GM12878 (cell line): ENCODE measurements at regions not wholly inside any gene's neighbourhood (a gene's known extent, or its start where the extent isn't known, plus 50 kb on each side); places are given as distances from the start of the nearest gene placed in this dataset.

Source experiments
- ATAC-seq: fragments of 200-7000 bp; cut with Tn5 transposase; 3 replicates; pipeline ENCODE4 v1.9.1; 2020; ENCODE audit warnings: mild to moderate bottlenecking, moderate library complexity
- BruUV-seq: library from RNA; stranded (reverse); fragments of 400-500 nt; replicated peaks from 2 replicates; lab custom pipeline; 2021; lab: Mats Ljungman, UMichigan
- CTCF ChIA-PET: fragments of 300-600 bp; sonication (Branson Sonifier 250); formaldehyde crosslinking; extraction: SDS; loops from one replicate; lab custom pipeline; 2021; ENCODE audit warnings: inconsistent platforms; lab: Yijun Ruan, JAX
- POLR2A ChIA-PET: fragments of 350-600 bp; formaldehyde crosslinking; extraction: SDS; loops from one replicate; lab custom pipeline; 2021; ENCODE audit warnings: inconsistent platforms; lab: Charles Lee
- RAD21 ChIA-PET: fragments of 300-600 bp; sonication (Branson Sonifier 250); formaldehyde crosslinking; loops from one replicate; lab custom pipeline; 2023; ENCODE audit warnings: antibody characterized with exemption; ENCODE audit not compliant: unreplicated experiment; lab: Charles Lee
- SMC1A ChIA-PET: fragments of 300-600 bp; sonication (Branson Sonifier 250); formaldehyde crosslinking; loops from one replicate; lab custom pipeline; 2023; ENCODE audit not compliant: unreplicated experiment, uncharacterized antibody; lab: Charles Lee
- DNase-seq: peaks from one replicate; pipeline ENCODE4 v3.0.0-alpha.2; 2011; ENCODE audit warnings: low read depth, low spot score
- FAIRE-seq: peaks from 3 replicates; lab custom pipeline; 2011; peaks lifted over from hg19 to GRCh38; lab: Jason Lieb, UNC
- H2AFZ ChIP-seq: 2 replicates; pipeline ENCODE4 v1.6.0; 2011; ENCODE audit warnings: low read depth, low read length, control low read depth; ENCODE audit not compliant: control insufficient read depth
- H3K27ac ChIP-seq: 2 replicates; pipeline ENCODE4 v1.5.1; 2011; ENCODE audit warnings: control low read depth; ENCODE audit not compliant: control insufficient read depth, insufficient read depth
- H3K27me3 ChIP-seq, 2 experiments: replicated peaks in 1 of 2; 2 replicates each; pipeline versions ENCODE4 v1.6.0 to v1.6.1; 2011; ENCODE audit warnings: low read length in 1 of 2; ENCODE audit not compliant: control insufficient read depth in 2 of 2, insufficient read depth in 2 of 2
- H3K36me3 ChIP-seq, 2 experiments: 2 replicates each; pipeline ENCODE4 v1.5.1; 2011; ENCODE audit warnings: low read length in 1 of 2; ENCODE audit not compliant: control insufficient read depth in 2 of 2, insufficient read depth in 2 of 2
- H3K4me1 ChIP-seq: 2 replicates; pipeline ENCODE4 v1.6.1; 2011; ENCODE audit warnings: mild to moderate bottlenecking, low read length, moderate library complexity, mixed read lengths; ENCODE audit not compliant: control insufficient read depth, insufficient read depth
- H3K4me2 ChIP-seq: 2 replicates; pipeline ENCODE4 v1.6.0; 2011; ENCODE audit warnings: control low read depth; ENCODE audit not compliant: control insufficient read depth, insufficient read depth
- H3K4me3 ChIP-seq: fragments of 200-600 bp; sonication (generic); 2 replicates; pipeline ENCODE4 v1.5.1; 2016
- H3K79me2 ChIP-seq: 2 replicates; pipeline ENCODE4 v1.6.0; 2011; ENCODE audit warnings: low read length; ENCODE audit not compliant: control insufficient read depth, insufficient read depth
- H3K9ac ChIP-seq: 2 replicates; pipeline ENCODE4 v1.8.0; 2011; ENCODE audit warnings: low read length, control low read depth, mixed read lengths; ENCODE audit not compliant: control insufficient read depth, insufficient read depth
- H3K9me3 ChIP-seq: replicated peaks from 3 replicates; pipeline ENCODE4 v1.5.1; 2011; ENCODE audit warnings: mild to moderate bottlenecking, low read length; ENCODE audit not compliant: control insufficient read depth, insufficient read depth
- H4K20me1 ChIP-seq: 2 replicates; pipeline ENCODE4 v1.6.0; 2011; ENCODE audit not compliant: control insufficient read depth, insufficient read depth
- BCL11A ChIP-seq: IDR thresholded peaks from 2 replicates; pipeline ENCODE4 v1.6.1; 2011; ENCODE audit warnings: low read depth, low read length
- CTCF ChIP-seq, 3 experiments: IDR thresholded peaks in 2 of 3; conservative IDR thresholded peaks in 1 of 3; 2 replicates each; pipeline ENCODE4 v1.5.1; 2011; ENCODE audit warnings: low read depth in 3 of 3, low read length in 3 of 3, mild to moderate bottlenecking in 3 of 3, control low read depth in 2 of 3, moderate library complexity in 2 of 3, inconsistent platforms in 1 of 3, mixed read lengths in 1 of 3; ENCODE audit not compliant: control insufficient read depth in 2 of 3, insufficient read depth in 1 of 3; ENCODE audit errors: extremely low read depth in 1 of 3
- ESRRA ChIP-seq: IDR thresholded peaks from 2 replicates; pipeline ENCODE4 v1.6.1; 2012; ENCODE audit warnings: mild to moderate bottlenecking, low read length, improper control_type of control experiment
- HDAC2 ChIP-seq: fragments of 200-600 bp; sonication (generic); IDR thresholded peaks from 2 replicates; pipeline ENCODE4 v1.6.1; 2017
- IKZF2 ChIP-seq, 2 experiments: fragments of 450-650 bp; IDR thresholded peaks; 2 replicates each; pipeline ENCODE4 v1.6.1; 2017; ENCODE audit warnings: mild to moderate bottlenecking in 2 of 2, moderate library complexity in 2 of 2
- IRF4 ChIP-seq: IDR thresholded peaks from 2 replicates; pipeline ENCODE4 v1.6.1; 2011; ENCODE audit warnings: low read depth, low read length
- KLF5 ChIP-seq: fragments of 450-650 bp; IDR thresholded peaks from 2 replicates; pipeline ENCODE4 v1.6.1; 2014; ENCODE audit warnings: mild to moderate bottlenecking; ENCODE audit not compliant: partially characterized antibody
- MAX ChIP-seq: IDR thresholded peaks from 2 replicates; pipeline ENCODE4 v1.6.1; 2012; ENCODE audit warnings: low read depth, low read length, improper control_type of control experiment
- MEF2B ChIP-seq: fragments of 450-650 bp; IDR thresholded peaks from 2 replicates; pipeline ENCODE4 v1.6.1; 2018; ENCODE audit warnings: mild to moderate bottlenecking, moderate library complexity; ENCODE audit not compliant: partially characterized antibody, poor library complexity, severe bottlenecking
- PAX8 ChIP-seq: fragments of 450-650 bp; IDR thresholded peaks from 2 replicates; pipeline ENCODE4 v1.6.1; 2017; ENCODE audit warnings: mild to moderate bottlenecking, moderate library complexity
- PBX3 ChIP-seq: IDR thresholded peaks from 2 replicates; pipeline ENCODE4 v1.6.1; 2011; ENCODE audit warnings: mild to moderate bottlenecking, low read depth, low read length, moderate library complexity; ENCODE audit not compliant: insufficient replicate concordance
- PKNOX1 ChIP-seq: fragments of 450-650 bp; IDR thresholded peaks from 2 replicates; pipeline ENCODE4 v1.6.1; 2016; ENCODE audit warnings: mild to moderate bottlenecking
- SIN3A ChIP-seq: IDR thresholded peaks from 2 replicates; pipeline ENCODE4 v1.6.1; 2012; ENCODE audit warnings: low read depth, low read length, improper control_type of control experiment
- SMAD1 ChIP-seq: fragments of 450-650 bp; IDR thresholded peaks from 2 replicates; pipeline ENCODE4 v1.6.1; 2018; ENCODE audit warnings: mild to moderate bottlenecking, low read depth; ENCODE audit not compliant: partially characterized antibody
- SMARCA5 ChIP-seq: fragments of 450-650 bp; IDR thresholded peaks from 2 replicates; pipeline ENCODE4 v1.6.1; 2017; ENCODE audit warnings: mild to moderate bottlenecking
- TARDBP ChIP-seq: IDR thresholded peaks from 2 replicates; pipeline ENCODE4 v1.6.1; 2016; ENCODE audit warnings: borderline replicate concordance
- ZBTB33 ChIP-seq: fragments of 450-650 bp; IDR thresholded peaks from 2 replicates; pipeline ENCODE4 v1.6.1; 2017; ENCODE audit warnings: mild to moderate bottlenecking
- ZNF24 ChIP-seq: fragments of 450-650 bp; IDR thresholded peaks from 2 replicates; pipeline ENCODE4 v1.6.1; 2017; ENCODE audit warnings: antibody characterized with exemption, mild to moderate bottlenecking
- ZNF384 ChIP-seq: IDR thresholded peaks from 2 replicates; pipeline ENCODE4 v1.6.1; 2012; ENCODE audit warnings: low read depth, mild to moderate bottlenecking, low read length, improper control_type of control experiment, borderline replicate concordance
- WGBS: methylation state at CpG from one replicate; pipeline ENCODE4 v1.1.6; 2016; ENCODE audit warnings: low lambda C conversion rate; ENCODE audit not compliant: insufficient replicate concordance, insufficient coverage; ENCODE audit errors: missing lambda C conversion rate; 5-methylcytosine and 5-hydroxymethylcytosine counted together
- in situ Hi-C: fragments of 300-500 bp; cut with MboI; formaldehyde crosslinking; loops from 9 replicates; pipeline ENCODE4 v1.14.3; 2018; ENCODE audit warnings: mixed read lengths
- intact Hi-C: fragments of 100-400 bp; cut with micrococcal nuclease; formaldehyde crosslinking; loops from one replicate; pipeline ENCODE4 v1.14.2; 2022; ENCODE audit not compliant: unreplicated experiment

GRCh38 chr10:47098238-47098637 is 187.0 kb downstream of the PTPN20 start (continued):
- TF ChIP-seq SMARCA5 = no peak
- no peak for TF ChIP-seq SIN3A
- TF ChIP-seq ESRRA = no peak
- TF ChIP-seq IRF4 = no peak
- no peak for TF ChIP-seq KLF5
- no peak for TF ChIP-seq ZBTB33
- no peak for TF ChIP-seq PAX8
- TF ChIP-seq PKNOX1 = no peak
- TF ChIP-seq PBX3 = no peak
- TF ChIP-seq HDAC2 = no peak

- POLR2A ChIA-PET = no interaction called here
- no peak overlapping the region for H3K9ac ChIP-seq
- TF ChIP-seq ZNF24 = no peak
- no peak for TF ChIP-seq SMAD1
- TF ChIP-seq ZNF384 = no peak
- TF ChIP-seq PAX8 = no peak
- no peak for TF ChIP-seq HDAC2
- TF ChIP-seq MAX = no peak
- TF ChIP-seq MEF2B = no peak
- no peak for TF ChIP-seq BCL11A
- no peak for TF ChIP-seq CTCF (IDR thresholded peaks at IDR 0.05 in 2 of 3, conservative IDR thresholded peaks at IDR 0.05 in 1 of 3; ENCODE audit: control insufficient read depth in 2 of 3, extremely low read depth in 1 of 3, insufficient read depth in 1 of 3, low read depth in 3 of 3, low read length in 3 of 3)
- TF ChIP-seq IRF4 = no peak
- TF ChIP-seq TARDBP = no peak
- no peak for TF ChIP-seq IKZF2 (IDR thresholded peaks at IDR 0.05)
Measured at GRCh38 chr10:47098964-47099363, 187.7 kb downstream of the PTPN20 start.

More at GRCh38 chr10:47098964-47099363, 187.7 kb downstream of the PTPN20 start:
- no TSS peak for BruUV-seq
- H3K27me3 ChIP-seq = no peaks in the 10 kb centered on the region; a peak in 1 of 4 replicates
- H3K79me2 ChIP-seq = no peaks in the 10 kb centered on the region
- no peak overlapping the region for H3K4me2 ChIP-seq
- CTCF ChIA-PET = interaction anchor here (0.7 kb wide), 1 partner anchor 51 kb away, joined by 4 read pairs; no protein-coding TSS in a partner anchor
- H3K36me3 ChIP-seq = no peaks in the 10 kb centered on the region
- DNase-seq = no peak
- no peak overlapping the region for H3K27ac ChIP-seq
- H2AFZ ChIP-seq = no peak overlapping the region
- no peak for ATAC-seq
- H4K20me1 ChIP-seq = no peaks in the 10 kb centered on the region
- H3K9me3 ChIP-seq = no peaks in the 10 kb centered on the region; the same call in 2 of the 3 replicates
- FAIRE-seq = no peak
- SMC1A ChIA-PET = no interaction called here
- no peak overlapping the region for H3K4me3 ChIP-seq
- RAD21 ChIA-PET = no interaction called here
- in situ Hi-C loops = no loop called here
- H3K4me1 ChIP-seq = no peaks in the 10 kb centered on the region
- WGBS = 38% methylated on average over 11 of the region's 11 CpGs
- intact Hi-C loops = no loop called here
